ENCODE measurements at regions not wholly inside any gene's neighbourhood (a gene's known extent, or its start where the extent isn't known, plus 50 kb on each side); places are given as distances from the start of the nearest gene placed in this dataset.

DNA sequence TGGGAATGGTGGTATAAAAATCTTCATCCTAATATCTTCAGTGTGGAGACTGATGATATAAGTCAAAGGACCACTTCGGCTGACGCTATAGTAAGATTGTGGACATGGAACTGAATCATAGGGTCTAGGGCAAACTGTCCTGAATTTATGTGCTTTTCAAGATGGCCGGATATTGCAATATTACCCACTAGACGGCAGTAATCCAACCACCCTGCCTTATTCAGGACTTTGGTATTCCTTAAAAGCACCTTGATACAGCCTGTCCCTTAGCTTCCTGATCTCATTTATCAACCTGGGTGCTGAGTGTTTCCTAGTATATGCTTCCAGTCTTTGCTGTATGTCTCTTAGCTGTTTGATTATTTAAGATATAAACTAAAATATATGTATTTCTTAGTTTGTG is 71.2 kb upstream of the COX7C start:
- TF ChIP-seq, protein P1, sequence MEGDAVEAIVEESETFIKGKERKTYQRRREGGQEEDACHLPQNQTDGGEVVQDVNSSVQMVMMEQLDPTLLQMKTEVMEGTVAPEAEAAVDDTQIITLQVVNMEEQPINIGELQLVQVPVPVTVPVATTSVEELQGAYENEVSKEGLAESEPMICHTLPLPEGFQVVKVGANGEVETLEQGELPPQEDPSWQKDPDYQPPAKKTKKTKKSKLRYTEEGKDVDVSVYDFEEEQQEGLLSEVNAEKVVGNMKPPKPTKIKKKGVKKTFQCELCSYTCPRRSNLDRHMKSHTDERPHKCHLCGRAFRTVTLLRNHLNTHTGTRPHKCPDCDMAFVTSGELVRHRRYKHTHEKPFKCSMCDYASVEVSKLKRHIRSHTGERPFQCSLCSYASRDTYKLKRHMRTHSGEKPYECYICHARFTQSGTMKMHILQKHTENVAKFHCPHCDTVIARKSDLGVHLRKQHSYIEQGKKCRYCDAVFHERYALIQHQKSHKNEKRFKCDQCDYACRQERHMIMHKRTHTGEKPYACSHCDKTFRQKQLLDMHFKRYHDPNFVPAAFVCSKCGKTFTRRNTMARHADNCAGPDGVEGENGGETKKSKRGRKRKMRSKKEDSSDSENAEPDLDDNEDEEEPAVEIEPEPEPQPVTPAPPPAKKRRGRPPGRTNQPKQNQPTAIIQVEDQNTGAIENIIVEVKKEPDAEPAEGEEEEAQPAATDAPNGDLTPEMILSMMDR (conservative IDR thresholded peaks at IDR 0.05; ENCODE audit: low read length) = no peak
- no peak for TF ChIP-seq EZH2phosphoT487 (IDR thresholded peaks at IDR 0.05; ENCODE audit: borderline replicate concordance)

Data from Loucy (cell line).